D721Med (cell line): ENCODE measurements at regions not wholly inside any gene's neighbourhood (a gene's known extent, or its start where the extent isn't known, plus 50 kb on each side); places are given as distances from the start of the nearest gene placed in this dataset.
"Not testable (repeated sequence)": the region's sequence is repeated elsewhere in the genome, so short reads cannot be mapped to it uniquely, and the experiment has no call there.

Experiments used
- DNase-seq: peaks from one replicate; pipeline ENCODE4 v3.0.0; 2011; ENCODE audit warnings: low spot score; ENCODE audit not compliant: insufficient read length
- FAIRE-seq: peaks from 2 replicates; lab custom pipeline; 2011; peaks lifted over from hg19 to GRCh38; lab: Jason Lieb, UNC
- CTCF ChIP-seq: IDR thresholded peaks from 2 replicates; pipeline ENCODE4 v1.5.1; 2012; ENCODE audit warnings: mild to moderate bottlenecking, control low read depth; ENCODE audit not compliant: insufficient read depth; ENCODE audit errors: missing control alignments

GRCh38 chr6:134394208-134394607, 76.3 kb upstream of the SGK1 start:
- TF ChIP-seq CTCF = no peak
- DNase-seq = no peak

GRCh38 chr6:134391205-134391604, 73.3 kb upstream of the SGK1 start:
- no peak for DNase-seq
- no peak for TF ChIP-seq CTCF
- FAIRE-seq = no peak

More at GRCh38 chr6:134394208-134394607, 76.3 kb upstream of the SGK1 start:
- no peak for FAIRE-seq

- DNase-seq (no peak), FAIRE-seq (no peak)
- no peak for TF ChIP-seq CTCF
These were observed 71.7 kb upstream of the SGK1 start for GRCh38 chr6:134389658-134390057.

GRCh38 chr6:134389129-134389528, 71.2 kb upstream of the SGK1 start:
- no peak for TF ChIP-seq CTCF
- no peak for FAIRE-seq
- DNase-seq = no peak

GRCh38 chr6:134386482-134386881, 68.6 kb upstream of the SGK1 start:
- FAIRE-seq = not testable (repeated sequence)

GRCh38 chr6:134381959-134382358, 64.0 kb upstream of the SGK1 start:
- DNase-seq = no peak
- no peak for FAIRE-seq
- no peak for TF ChIP-seq CTCF

More at GRCh38 chr6:134386482-134386881, 68.6 kb upstream of the SGK1 start:
- DNase-seq = not testable (repeated sequence)

- TF ChIP-seq CTCF = no peak
- DNase-seq (no peak), FAIRE-seq (no peak)
These were observed 61.7 kb upstream of the SGK1 start for GRCh38 chr6:134379599-134379998.

- TF ChIP-seq CTCF = no peak
- no peak for DNase-seq
- no peak for FAIRE-seq
These were observed 61.2 kb upstream of the SGK1 start for GRCh38 chr6:134379076-134379475.
